Stimulated activated CD8-positive, alpha-beta memory T cell treated with anti-CD3 and anti-CD28 coated beads, Interleukin-15, amount 100 ng/mL, for 48 hours (primary cell): ENCODE measurements at regions not wholly inside any gene's neighbourhood (a gene's known extent, or its start where the extent isn't known, plus 50 kb on each side); places are given as distances from the start of the nearest gene placed in this dataset.
"Not testable (repeated sequence)": the region's sequence is repeated elsewhere in the genome, so short reads cannot be mapped to it uniquely, and the experiment has no call there.

ENCODE experiments used
- DNase-seq, 2 donors: peaks; one replicate each; pipeline ENCODE4 v3.0.0-alpha.2; 2020; ENCODE audit warnings: low read depth in 2 of 2

GRCh38 chr1:47594627-47595026, 156.8 kb downstream of the FOXD2 start:
- DNase-seq = no peak

GRCh38 chr1:47596328-47596727, 158.5 kb downstream of the FOXD2 start:
- DNase-seq = no peak

- DNase-seq = no peak
These were observed 160.5 kb downstream of the FOXD2 start for GRCh38 chr1:47598357-47598756.

- DNase-seq = no peak
These were observed 161.9 kb downstream of the FOXD2 start for GRCh38 chr1:47599777-47600176.

- not testable (repeated sequence) for DNase-seq
These were observed 164.6 kb downstream of the FOXD2 start for GRCh38 chr1:47602491-47602890.

GRCh38 chr1:47604869-47605268, 167.0 kb downstream of the FOXD2 start:
- not testable (repeated sequence) for DNase-seq

GRCh38 chr1:47608296-47608875, 170.5 kb downstream of the FOXD2 start:
- DNase-seq = no peak

GRCh38 chr1:47611992-47612391, 174.1 kb downstream of the FOXD2 start:
- no peak for DNase-seq

- no peak for DNase-seq
These were observed 175.0 kb downstream of the FOXD2 start for GRCh38 chr1:47612819-47613218.

- no peak for DNase-seq
These were observed 178.2 kb downstream of the FOXD2 start for GRCh38 chr1:47616036-47616435.

- DNase-seq = no peak
These were observed 179.1 kb downstream of the FOXD2 start for GRCh38 chr1:47616906-47617305.

GRCh38 chr1:47617381-47618221, 179.8 kb downstream of the FOXD2 start:
- DNase-seq = no peak

GRCh38 chr1:47618222-47618720, 180.4 kb downstream of the FOXD2 start:
- no peak for DNase-seq

GRCh38 chr1:47618830-47619229, 181.0 kb downstream of the FOXD2 start:
- no peak for DNase-seq

- DNase-seq = no peak
These were observed 183.6 kb downstream of the FOXD2 start for GRCh38 chr1:47621483-47621882.

GRCh38 chr1:47621977-47622376, 184.1 kb downstream of the FOXD2 start:
- no peak for DNase-seq

- no peak for DNase-seq
These were observed 185.1 kb downstream of the FOXD2 start for GRCh38 chr1:47622776-47623556.

- no peak for DNase-seq
These were observed 185.7 kb downstream of the FOXD2 start for GRCh38 chr1:47623557-47623940.

- no peak for DNase-seq
These were observed 186.7 kb downstream of the FOXD2 start for GRCh38 chr1:47624531-47624930.

GRCh38 chr1:47627016-47627415, 189.2 kb downstream of the FOXD2 start:
- no peak for DNase-seq

- DNase-seq = no peak
These were observed 189.9 kb downstream of the FOXD2 start for GRCh38 chr1:47627471-47628370.
